LNCaP clone FGC (cell line): ENCODE measurements at regions not wholly inside any gene's neighbourhood (a gene's known extent, or its start where the extent isn't known, plus 50 kb on each side); places are given as distances from the start of the nearest gene placed in this dataset.
"Not testable (repeated sequence)": the region's sequence is repeated elsewhere in the genome, so short reads cannot be mapped to it uniquely, and the experiment has no call there.

Experiments used
- DNase-seq: peaks from one replicate; pipeline ENCODE4 v3.0.0-alpha.2; 2011; ENCODE audit warnings: low read depth
- H3K4me3 ChIP-seq: 2 replicates; pipeline ENCODE4 v1.5.1; 2011; ENCODE audit warnings: mild to moderate bottlenecking, low read depth, low read length, control low read depth
- TF ChIP-seq, protein P1 (sequence below): IDR thresholded peaks from 2 replicates; pipeline ENCODE4 v1.5.1; 2012; ENCODE audit warnings: mild to moderate bottlenecking; ENCODE audit not compliant: control insufficient read depth, insufficient read depth; ENCODE audit errors: extremely low read depth

DNA sequence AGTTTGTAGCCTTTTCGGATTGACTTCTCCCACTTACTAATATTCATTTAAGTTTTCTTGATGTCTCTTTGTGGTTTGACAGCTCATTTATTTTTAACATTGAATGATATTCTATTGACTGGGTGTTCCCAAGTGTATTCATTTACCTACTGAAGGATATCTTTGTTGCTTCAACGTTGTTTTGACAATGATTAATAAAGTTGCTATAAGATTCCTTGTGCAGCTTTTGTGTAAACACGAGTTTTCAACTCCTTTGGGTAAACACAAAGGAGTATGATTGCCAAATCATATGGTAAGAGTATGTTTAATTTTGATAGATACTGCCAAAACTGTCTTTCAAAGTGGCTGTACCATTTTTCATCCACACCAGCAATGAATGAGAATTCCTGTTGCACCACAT lies 1200.9 kb downstream of the DSC3 start:
- TF ChIP-seq, protein P1, sequence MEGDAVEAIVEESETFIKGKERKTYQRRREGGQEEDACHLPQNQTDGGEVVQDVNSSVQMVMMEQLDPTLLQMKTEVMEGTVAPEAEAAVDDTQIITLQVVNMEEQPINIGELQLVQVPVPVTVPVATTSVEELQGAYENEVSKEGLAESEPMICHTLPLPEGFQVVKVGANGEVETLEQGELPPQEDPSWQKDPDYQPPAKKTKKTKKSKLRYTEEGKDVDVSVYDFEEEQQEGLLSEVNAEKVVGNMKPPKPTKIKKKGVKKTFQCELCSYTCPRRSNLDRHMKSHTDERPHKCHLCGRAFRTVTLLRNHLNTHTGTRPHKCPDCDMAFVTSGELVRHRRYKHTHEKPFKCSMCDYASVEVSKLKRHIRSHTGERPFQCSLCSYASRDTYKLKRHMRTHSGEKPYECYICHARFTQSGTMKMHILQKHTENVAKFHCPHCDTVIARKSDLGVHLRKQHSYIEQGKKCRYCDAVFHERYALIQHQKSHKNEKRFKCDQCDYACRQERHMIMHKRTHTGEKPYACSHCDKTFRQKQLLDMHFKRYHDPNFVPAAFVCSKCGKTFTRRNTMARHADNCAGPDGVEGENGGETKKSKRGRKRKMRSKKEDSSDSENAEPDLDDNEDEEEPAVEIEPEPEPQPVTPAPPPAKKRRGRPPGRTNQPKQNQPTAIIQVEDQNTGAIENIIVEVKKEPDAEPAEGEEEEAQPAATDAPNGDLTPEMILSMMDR = no peak
- DNase-seq = no peak

DNA sequence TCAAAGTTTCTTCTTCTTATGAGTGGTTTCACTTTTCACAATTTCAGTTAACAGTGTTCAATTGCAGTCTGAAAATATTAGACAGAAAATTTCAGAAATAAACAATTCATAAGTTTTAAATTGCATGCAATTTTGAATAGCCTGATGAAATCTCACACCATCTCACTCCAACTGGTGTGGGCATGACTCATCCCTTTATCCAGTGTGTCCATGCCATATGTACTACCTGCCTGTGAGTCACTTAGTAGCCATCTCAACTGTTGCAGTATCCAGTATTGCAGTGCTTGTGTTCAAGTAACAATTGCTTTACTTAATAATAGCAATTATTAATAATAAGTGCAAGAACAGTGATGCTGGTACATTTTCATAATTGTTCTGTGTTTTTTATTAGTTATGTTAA lies 1202.5 kb downstream of the DSC3 start:
- TF ChIP-seq, protein P1 = no peak
- no peak overlapping the region for H3K4me3 ChIP-seq
- DNase-seq = no peak

More for the DNA sequence above, 1200.9 kb downstream of the DSC3 start:
- no peak overlapping the region for H3K4me3 ChIP-seq

DNA sequence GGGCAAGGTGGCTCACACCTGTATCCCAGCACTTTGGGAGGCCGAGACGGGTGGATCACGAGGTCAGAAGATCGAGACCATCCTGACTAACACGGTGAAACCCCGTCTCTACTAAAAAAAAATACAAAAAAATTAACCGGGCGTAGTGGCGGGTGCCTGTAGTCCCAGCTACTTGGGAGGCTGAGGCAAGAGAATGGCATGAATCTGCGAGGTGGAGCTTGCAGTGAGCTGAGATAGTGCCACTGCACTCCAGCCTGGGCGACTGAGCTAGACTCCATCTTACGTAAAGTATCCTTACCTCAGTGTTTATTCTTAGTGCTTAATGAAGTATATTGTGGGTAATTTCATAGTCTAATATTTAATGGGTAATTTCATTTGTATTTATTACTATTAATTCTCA lies 1203.6 kb downstream of the DSC3 start:
- DNase-seq, H3K4me3 ChIP-seq: not testable (repeated sequence)

DNA sequence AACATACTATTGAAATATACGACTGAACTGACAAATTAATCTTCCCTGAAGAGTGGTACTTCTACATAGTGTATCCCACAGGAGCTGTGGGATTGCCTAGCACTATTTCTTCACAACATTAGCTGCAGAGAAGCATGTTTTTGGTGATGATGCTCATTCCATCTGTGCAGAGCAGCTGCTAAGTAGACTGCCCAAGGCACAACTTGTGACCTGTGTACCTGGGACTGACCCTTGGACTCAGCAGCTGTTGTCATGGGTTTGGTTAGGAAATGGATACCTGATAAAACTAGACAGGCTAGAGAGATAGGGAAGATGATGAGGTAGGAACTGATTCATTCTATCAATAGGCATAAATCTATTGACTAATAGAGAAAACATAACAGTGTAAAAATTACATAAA lies 1204.0 kb downstream of the DSC3 start:
- H3K4me3 ChIP-seq = no peak overlapping the region
- TF ChIP-seq, protein P1 = no peak
- DNase-seq = no peak

DNA sequence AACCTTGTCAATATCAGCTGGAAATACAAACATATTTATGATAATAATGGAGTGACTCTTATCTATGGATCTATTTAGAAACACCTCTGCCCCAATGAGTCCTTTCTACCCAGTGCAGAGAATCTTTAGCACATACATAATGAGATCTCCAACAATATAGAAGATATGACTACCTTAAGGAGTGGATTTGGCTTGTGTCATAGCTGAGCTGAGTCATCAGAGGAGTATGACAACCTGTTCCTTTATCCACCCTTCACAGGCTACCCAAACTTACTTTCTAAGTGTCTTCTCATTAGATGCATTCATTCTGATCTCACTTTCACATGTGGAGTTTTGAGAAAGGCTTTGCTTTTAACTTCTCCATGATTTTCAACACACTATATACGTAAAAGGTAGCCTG lies 1218.9 kb downstream of the DSC3 start:
- TF ChIP-seq, protein P1 = no peak
- DNase-seq = no peak

DNA sequence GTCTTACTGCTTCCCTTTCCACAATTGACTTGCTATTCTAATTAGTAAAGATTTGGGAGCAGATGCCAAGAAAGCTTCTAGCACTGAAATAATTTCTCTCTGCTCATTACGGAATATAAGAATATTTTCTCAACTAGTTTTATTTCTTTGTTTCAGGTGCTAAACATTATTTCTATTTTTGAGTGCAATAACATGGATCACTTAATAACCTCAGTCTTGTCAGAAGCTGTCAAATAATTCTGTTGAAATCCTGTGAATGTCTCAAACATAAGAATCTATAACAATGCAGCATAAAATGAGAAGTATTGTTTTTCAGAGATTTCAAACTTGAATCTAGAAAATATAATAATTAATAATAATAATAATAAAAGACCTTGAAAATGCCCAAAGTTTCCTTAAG lies 1221.0 kb downstream of the DSC3 start:
- TF ChIP-seq, protein P1 = no peak
- DNase-seq = no peak
- H3K4me3 ChIP-seq = no peak overlapping the region

More for the DNA sequence above, 1218.9 kb downstream of the DSC3 start:
- no peak overlapping the region for H3K4me3 ChIP-seq

DNA sequence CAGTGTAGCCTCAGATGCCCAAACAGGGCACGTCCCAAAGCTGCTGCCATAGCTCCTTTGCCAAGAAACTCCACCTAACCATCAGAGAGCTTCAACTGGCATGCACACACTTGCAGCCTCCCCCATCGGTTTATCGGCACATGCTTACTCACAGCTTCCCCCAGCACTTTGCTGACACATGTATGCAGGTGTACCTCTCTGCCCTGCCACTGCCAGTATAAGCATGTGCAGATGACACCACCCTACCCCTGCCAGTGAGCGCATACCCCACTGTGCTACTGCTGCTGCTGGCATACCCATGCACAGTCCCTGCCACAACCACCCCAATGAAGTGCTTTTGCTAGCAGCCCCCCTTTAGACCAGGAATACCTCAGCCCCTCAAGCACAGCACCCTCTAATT lies 1231.0 kb downstream of the DSC3 start:
- no peak for DNase-seq
- no peak overlapping the region for H3K4me3 ChIP-seq
- TF ChIP-seq, protein P1 = no peak

DNA sequence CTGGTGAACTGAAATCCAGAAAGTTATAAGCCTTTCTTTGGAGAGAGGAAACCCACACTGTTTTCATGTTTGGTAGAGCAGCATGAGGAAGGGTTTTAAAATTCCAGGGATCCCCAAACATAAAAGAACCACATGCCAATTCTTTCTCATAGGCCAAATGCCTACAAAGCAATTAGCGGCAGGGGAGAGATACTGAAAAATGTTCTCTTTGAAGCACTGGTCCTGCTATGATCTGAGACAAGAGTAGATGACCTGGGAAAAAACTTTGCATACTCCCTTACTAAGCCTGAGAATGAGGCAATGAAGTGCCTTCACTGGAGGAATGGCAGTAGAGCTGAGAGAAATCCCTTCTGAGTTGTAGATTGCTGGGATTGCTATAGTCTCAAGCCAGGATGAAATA lies 1261.7 kb downstream of the DSC3 start:
- TF ChIP-seq, protein P1 = no peak
- no peak for DNase-seq
- no peak overlapping the region for H3K4me3 ChIP-seq
